ENCODE measurements at regions not wholly inside any gene's neighbourhood (a gene's known extent, or its start where the extent isn't known, plus 50 kb on each side); places are given as distances from the start of the nearest gene placed in this dataset.

DNA sequence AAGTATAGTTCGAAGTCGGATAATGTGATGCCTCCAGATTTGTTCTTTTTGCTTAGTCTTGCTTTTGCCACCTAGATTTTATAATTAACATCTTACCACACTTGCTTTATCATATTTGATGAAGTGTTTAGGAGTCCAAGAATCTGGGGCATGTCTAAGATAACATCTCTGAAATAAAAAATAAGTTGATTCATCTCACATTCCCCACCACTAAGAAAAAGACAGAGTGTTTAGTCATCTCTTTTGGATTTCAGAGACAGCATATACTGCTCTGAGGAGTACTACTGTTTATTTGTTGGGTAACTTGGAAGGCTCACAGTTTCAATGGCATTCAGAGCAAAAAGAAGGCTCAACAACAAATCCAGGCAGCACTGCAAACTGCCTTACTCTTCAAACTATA, 324.2 kb upstream of the ATP11B start:
- TF ChIP-seq POLR2A (IDR thresholded peaks at IDR 0.05; ENCODE audit: low read depth, low read length) (no peak), POLR2AphosphoS5 (IDR thresholded peaks at IDR 0.05; ENCODE audit: low read depth, low read length) (no peak), TAF1 (IDR thresholded peaks at IDR 0.05; ENCODE audit: borderline replicate concordance, low read depth, low read length) (no peak)

Data from GM12892 (cell line).